Keratinocyte (primary cell): ENCODE measurements at regions not wholly inside any gene's neighbourhood (a gene's known extent, or its start where the extent isn't known, plus 50 kb on each side); places are given as distances from the start of the nearest gene placed in this dataset.

Experiments
- DNase-seq: peaks from one replicate; pipeline ENCODE4 v3.0.0-alpha.2; 2011; ENCODE audit warnings: low read depth, missing footprints, low spot score
- FAIRE-seq: peaks from 2 replicates; lab custom pipeline; 2011; peaks lifted over from hg19 to GRCh38; lab: Jason Lieb, UNC
- H2AFZ ChIP-seq: 2 replicates; pipeline ENCODE4 v1.6.0; 2012; ENCODE audit warnings: low read length, control low read depth, inconsistent platforms; ENCODE audit not compliant: control insufficient read depth
- H3K27ac ChIP-seq: 2 replicates; pipeline ENCODE4 v1.5.1; 2011; ENCODE audit warnings: low read length; ENCODE audit not compliant: control insufficient read depth, insufficient read depth
- H3K27me3 ChIP-seq: 3 replicates; pipeline ENCODE4 v1.6.0; 2011; ENCODE audit warnings: low read length; ENCODE audit not compliant: control insufficient read depth, insufficient read depth; ENCODE audit errors: extremely low read depth
- H3K36me3 ChIP-seq, 2 experiments: 2 replicates in 1 of 2; 3 replicates in 1 of 2; pipeline ENCODE4 v1.5.1; 2011; ENCODE audit warnings: low read length in 2 of 2, mild to moderate bottlenecking in 1 of 2; ENCODE audit not compliant: control insufficient read depth in 2 of 2, insufficient read depth in 2 of 2; ENCODE audit errors: extremely low read depth in 1 of 2
- H3K4me1 ChIP-seq: 3 replicates; pipeline ENCODE4 v1.5.1; 2011; ENCODE audit warnings: low read length; ENCODE audit not compliant: control insufficient read depth, insufficient read depth; ENCODE audit errors: extremely low read depth
- H3K4me2 ChIP-seq: 3 replicates; pipeline ENCODE4 v1.6.0; 2011; ENCODE audit warnings: low read depth, low read length; ENCODE audit not compliant: control insufficient read depth, insufficient read depth; ENCODE audit errors: extremely low read depth
- H3K4me3 ChIP-seq, 3 experiments: fragments of 200-600 bp in 1 of 3; sonication (generic) in 1 of 3; 2 replicates in 2 of 3; 3 replicates in 1 of 3; pipeline ENCODE4 v1.5.1; 2011 to 2016; ENCODE audit warnings: low read length in 3 of 3, mild to moderate bottlenecking in 3 of 3, control low read depth in 2 of 3, inconsistent platforms in 1 of 3, low read depth in 1 of 3, mixed read lengths in 1 of 3, mixed run types in 1 of 3, moderate library complexity in 1 of 3; ENCODE audit not compliant: control insufficient read depth in 2 of 3, insufficient read depth in 2 of 3; ENCODE audit errors: extremely low read depth in 1 of 3
- H3K79me2 ChIP-seq: 2 replicates; pipeline ENCODE4 v1.6.0; 2012; ENCODE audit warnings: low read length; ENCODE audit not compliant: control insufficient read depth, insufficient read depth
- H3K9ac ChIP-seq: 3 replicates; pipeline ENCODE4 v1.6.0; 2011; ENCODE audit warnings: low read length; ENCODE audit not compliant: control insufficient read depth, insufficient read depth; ENCODE audit errors: extremely low read depth
- H3K9me1 ChIP-seq: 3 replicates; pipeline ENCODE4 v1.6.0; 2011; ENCODE audit warnings: low read length; ENCODE audit not compliant: control insufficient read depth, insufficient read depth; ENCODE audit errors: extremely low read depth
- H3K9me3 ChIP-seq: 2 replicates; pipeline ENCODE4 v1.5.1; 2012; ENCODE audit warnings: low read depth, low read length; ENCODE audit not compliant: control insufficient read depth
- H4K20me1 ChIP-seq: 3 replicates; pipeline ENCODE4 v1.6.0; 2011; ENCODE audit warnings: low read length; ENCODE audit not compliant: control insufficient read depth, insufficient read depth; ENCODE audit errors: extremely low read depth
- CTCF ChIP-seq, 3 experiments: IDR thresholded peaks in 1 of 3; conservative IDR thresholded peaks in 1 of 3; optimal IDR thresholded peaks in 1 of 3; 2 replicates in 2 of 3; 3 replicates in 1 of 3; pipeline versions ENCODE3 to v1.5.1; 2011; ENCODE audit warnings: low read length in 3 of 3, mild to moderate bottlenecking in 3 of 3, moderate library complexity in 2 of 3, control low read depth in 1 of 3, inconsistent platforms in 1 of 3; ENCODE audit not compliant: insufficient read depth in 2 of 3; ENCODE audit errors: extremely low read depth in 1 of 3
- EZH2 ChIP-seq: IDR thresholded peaks from one replicate; pipeline ENCODE4 v1.6.1; 2012; ENCODE audit warnings: inconsistent platforms, mild to moderate bottlenecking, low read length, moderate library complexity
- dilution Hi-C: fragments of 300-500 bp; cut with MboI; formaldehyde crosslinking; loops from one replicate; pipeline ENCODE4 v1.7.0; 2020; ENCODE audit warnings: low sequenced_read_pairs; ENCODE audit not compliant: extremely low pct_ligation_motif_present

- Histone ChIP-seq H2AFZ (no peak overlapping the region), H3K9ac (no peak overlapping the region), H3K4me1 (peaks cover 27% of the 10 kb centered on the region), H3K79me2 (no peaks in the 10 kb centered on the region), H3K4me2 (no peak overlapping the region), H3K27ac (no peak overlapping the region), H3K9me1 (no peaks in the 10 kb centered on the region), H3K36me3 (no peaks in the 10 kb centered on the region), H4K20me1 (no peaks in the 10 kb centered on the region), H3K9me3 (peaks cover 2% of the 10 kb centered on the region), H3K27me3 (no peaks in the 10 kb centered on the region), H3K4me3 (no peak overlapping the region)
- DNase-seq (no peak), FAIRE-seq (peak; percentile 26)
- dilution Hi-C loops: no loop called here
- no peak for TF ChIP-seq CTCF (optimal IDR thresholded peaks at IDR 0.05 in 1 of 3, IDR thresholded peaks at IDR 0.05 in 1 of 3, conservative IDR thresholded peaks at IDR 0.05 in 1 of 3; ENCODE audit: extremely low read depth in 1 of 3, insufficient read depth in 2 of 3, low read length in 3 of 3)
- no peak for TF ChIP-seq EZH2
Measured at GRCh38 chr15:39242345-39242744, 338.5 kb upstream of the THBS1 start.

GRCh38 chr15:39243396-39243795, 337.5 kb upstream of the THBS1 start:
- Histone ChIP-seq H4K20me1 (no peaks in the 10 kb centered on the region), H3K4me3 (no peak overlapping the region), H3K27ac (no peak overlapping the region), H3K9me3 (peaks cover 2% of the 10 kb centered on the region), H3K27me3 (no peaks in the 10 kb centered on the region), H3K4me2 (no peak overlapping the region), H3K9ac (no peak overlapping the region), H2AFZ (no peak overlapping the region), H3K9me1 (no peaks in the 10 kb centered on the region), H3K79me2 (no peaks in the 10 kb centered on the region), H3K36me3 (no peaks in the 10 kb centered on the region), H3K4me1 (peaks cover 35% of the 10 kb centered on the region)
- dilution Hi-C loops: no loop called here
- DNase-seq: no peak
- TF ChIP-seq EZH2: no peak
- TF ChIP-seq CTCF (optimal IDR thresholded peaks at IDR 0.05 in 1 of 3, IDR thresholded peaks at IDR 0.05 in 1 of 3, conservative IDR thresholded peaks at IDR 0.05 in 1 of 3; ENCODE audit: extremely low read depth in 1 of 3, insufficient read depth in 2 of 3, low read length in 3 of 3): no peak
- FAIRE-seq: no peak
